ENCODE measurements at regions not wholly inside any gene's neighbourhood (a gene's known extent, or its start where the extent isn't known, plus 50 kb on each side); places are given as distances from the start of the nearest gene placed in this dataset.
"Not testable (repeated sequence)": the region's sequence is repeated elsewhere in the genome, so short reads cannot be mapped to it uniquely, and the experiment has no call there.

DNA sequence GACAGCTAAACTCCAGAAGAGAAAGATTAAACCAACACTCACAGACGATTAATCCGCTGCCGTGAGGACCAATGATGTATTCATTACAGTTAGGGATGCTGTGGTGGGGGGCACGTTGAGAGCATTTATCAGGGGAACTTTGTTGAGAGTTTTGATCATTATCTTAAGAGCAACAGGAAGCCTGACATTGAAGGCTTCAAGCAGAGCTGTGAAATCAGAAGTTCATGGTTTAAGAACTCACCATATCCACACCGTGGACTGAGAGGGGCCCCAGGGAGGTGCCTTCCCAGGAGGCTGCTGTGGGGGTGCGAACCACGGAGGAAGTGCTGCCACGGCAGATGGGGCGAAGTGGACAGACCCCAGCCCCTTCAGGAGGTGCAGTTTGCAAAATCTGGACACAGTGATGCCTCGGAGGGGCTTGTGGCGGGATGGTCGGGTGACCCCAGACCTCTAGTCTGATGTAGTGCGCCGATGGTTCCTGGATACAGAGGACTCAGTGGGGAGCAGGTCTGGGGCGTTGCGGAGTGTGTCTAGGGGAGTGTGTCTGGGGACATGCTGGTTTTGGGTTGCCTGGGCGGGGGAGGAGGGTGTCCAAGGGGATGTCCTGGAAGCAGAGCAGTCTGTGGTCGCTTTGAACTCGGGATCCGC lies 73.0 kb downstream of the DIO3 start:
- no peak for FAIRE-seq
- no peak for DNase-seq (ENCODE audit: low spot score in 2 of 2)

DNA sequence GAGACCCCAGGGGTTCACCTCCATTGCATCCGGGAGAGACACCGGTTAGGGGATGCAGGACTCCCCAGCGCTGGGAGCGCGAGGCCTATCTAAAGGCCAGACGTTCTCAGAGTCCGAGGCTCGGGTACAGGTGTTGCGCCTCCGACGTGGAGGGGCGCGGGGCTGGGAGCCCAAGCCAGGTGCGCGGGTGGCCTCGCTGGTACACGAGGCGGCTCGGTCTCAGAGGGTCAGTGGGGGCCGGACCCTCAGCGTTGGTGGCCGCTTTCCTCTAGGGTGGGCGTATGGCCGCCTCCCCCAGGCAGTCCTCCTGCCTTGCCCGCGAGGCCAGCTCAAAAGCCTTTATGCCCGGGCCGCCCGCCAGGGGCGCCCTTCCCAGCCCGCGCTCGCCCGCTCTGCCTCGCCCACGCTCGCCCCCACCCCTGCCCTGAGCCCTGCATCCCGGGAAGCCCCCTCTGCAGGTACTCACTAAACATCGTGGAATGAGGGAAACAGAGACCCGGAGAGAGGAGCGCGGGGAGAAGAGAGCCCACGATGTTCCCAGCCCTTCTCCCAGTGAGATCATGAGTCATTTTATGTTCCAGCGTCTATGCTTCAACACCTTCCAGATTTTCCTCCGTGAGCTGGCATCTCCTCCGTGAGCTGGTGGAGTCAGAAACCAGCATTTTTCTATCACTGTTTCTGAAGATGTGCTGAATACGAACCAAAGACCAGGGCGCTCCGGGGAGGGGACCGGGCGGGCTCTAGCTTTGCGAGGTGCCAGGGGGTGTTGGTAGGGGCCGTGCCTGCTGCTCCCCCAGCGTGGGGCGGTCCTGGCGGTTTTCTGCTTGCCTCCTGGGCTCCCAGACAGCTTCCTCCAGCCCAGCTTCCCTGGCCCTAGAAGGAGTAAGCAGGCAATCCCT lies 73.8 kb downstream of the DIO3 start:
- DNase-seq (ENCODE audit: low spot score in 2 of 2) = no peak

DNA sequence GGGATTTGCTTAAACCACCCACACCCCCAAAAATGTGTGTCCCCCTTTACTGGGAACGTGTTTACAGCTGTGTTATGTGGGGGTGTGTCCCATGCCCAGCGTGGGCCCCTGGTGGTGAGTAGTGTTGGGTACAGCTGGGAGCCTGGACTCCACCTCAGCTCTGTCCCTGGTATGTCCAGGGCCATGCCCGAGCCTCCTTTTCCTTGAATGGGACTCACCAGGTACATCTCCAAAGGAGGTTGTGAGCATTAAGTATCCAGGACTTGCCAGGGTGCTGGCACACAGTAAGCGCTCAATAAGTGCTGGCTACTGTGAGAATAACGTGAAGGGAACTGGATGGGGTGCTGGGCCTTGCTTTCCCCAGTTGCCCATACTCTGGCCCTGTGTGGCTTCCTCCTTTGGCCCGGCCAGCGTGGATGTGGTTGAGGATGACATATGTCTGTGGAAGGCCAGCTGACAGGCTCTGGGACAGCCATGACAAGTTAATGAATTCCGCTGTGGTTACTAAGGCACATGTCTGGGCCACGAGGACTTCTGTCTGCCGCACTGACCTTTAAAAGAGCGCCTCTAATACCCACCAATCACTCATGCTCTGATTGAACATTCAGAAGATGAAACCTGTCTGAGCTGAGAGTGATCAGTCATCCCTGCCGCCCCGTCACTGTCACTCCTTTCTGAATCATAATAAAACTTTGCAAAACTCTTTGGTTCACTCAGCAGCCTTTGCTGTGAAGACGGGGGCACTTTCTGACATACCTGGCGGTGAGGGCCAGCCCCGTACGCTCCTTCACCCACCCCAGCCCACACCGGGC lies 74.7 kb downstream of the DIO3 start:
- no peak for FAIRE-seq
- DNase-seq (ENCODE audit: low spot score in 2 of 2) = no peak

More for the DNA sequence above, 73.8 kb downstream of the DIO3 start:
- no peak for FAIRE-seq

DNA sequence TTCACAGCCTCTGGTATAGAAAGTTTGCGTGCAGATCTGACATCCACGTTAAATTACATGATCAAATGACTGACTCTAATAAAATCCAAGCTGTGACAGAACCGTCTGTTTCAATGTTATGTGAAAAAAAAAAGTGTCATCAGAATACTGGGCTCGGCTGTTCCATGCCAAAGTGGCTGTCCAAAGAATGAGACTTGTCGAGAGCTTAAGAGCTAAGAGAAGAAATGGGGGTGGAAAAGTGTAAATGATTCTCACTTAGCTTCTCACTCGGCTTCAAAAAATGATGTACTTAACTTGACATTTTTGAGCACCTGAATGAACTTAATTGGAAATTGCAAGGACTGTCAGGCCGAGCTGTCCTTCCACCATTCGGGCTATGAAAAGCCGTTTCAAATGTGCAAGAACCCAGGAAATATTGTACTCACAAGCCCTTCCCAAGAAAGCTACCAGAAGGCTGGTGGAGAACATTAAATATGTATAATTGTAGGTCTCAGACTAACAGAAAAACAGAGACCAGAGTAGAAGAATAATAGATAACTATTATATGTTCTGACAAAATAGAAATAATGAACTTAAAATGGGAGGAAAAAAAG lies 78.0 kb downstream of the DIO3 start:
- no peak for FAIRE-seq
- no peak for DNase-seq (ENCODE audit: low spot score in 2 of 2)

DNA sequence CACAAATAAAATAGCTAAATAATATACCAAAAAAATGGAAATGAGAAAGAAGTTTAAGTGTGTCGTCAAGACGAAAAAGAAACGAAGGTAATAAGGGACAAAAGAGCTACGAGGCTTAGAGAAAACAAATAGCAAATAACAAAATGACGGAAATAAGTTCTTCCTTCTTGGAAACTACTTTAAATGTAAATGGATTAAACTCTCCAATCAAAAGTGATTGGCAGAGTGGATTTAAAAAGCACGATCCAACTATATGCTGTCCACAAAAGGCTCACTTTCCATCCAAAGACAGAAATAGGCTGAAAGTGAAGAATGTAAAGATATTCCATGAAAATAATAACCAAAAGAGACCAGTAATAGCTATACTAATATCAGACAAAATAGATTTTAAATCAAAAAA lies 82.4 kb downstream of the DIO3 start:
- FAIRE-seq = no peak
- no peak for DNase-seq (ENCODE audit: low spot score in 2 of 2)

DNA sequence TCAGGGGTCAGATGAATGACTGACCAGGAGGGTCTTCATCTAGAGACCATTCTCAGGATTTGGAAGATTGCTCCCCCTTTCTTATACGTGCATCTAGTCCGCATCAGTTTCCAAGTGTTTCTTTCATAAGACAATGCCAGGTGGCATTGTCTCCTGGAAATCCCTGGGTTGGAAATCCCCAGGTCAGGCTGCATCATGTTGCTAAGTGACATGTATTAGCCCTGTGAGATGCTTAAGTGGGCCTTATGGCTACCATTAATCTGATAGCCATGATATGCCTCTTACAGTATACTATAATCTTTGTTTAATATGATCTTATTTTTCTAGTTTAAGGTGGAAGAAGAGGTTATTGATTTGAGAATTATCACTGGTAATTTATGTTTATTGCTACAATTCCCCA lies 92.8 kb downstream of the DIO3 start:
- DNase-seq (ENCODE audit: low spot score in 2 of 2) (no peak), FAIRE-seq (no peak)

DNA sequence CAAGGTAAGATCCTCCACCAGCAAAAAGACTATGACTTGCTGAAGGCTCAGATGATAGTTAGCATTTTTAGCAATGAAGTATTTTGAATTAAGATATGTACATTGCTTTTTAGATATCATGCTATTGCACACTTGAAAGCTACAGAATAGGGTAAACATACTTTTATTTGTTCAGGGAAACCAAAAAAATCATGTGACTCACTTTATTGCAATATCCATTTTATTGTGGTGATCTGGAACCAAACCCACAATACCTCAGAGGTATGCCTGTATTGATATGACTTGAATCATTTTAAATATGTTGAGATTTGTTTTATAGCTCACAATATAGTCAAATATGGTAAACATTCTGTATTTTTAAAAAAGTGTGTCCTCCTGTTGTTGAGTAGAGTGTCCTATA lies 96.1 kb downstream of the DIO3 start:
- no peak for FAIRE-seq
- no peak for DNase-seq (ENCODE audit: low spot score in 2 of 2)

DNA sequence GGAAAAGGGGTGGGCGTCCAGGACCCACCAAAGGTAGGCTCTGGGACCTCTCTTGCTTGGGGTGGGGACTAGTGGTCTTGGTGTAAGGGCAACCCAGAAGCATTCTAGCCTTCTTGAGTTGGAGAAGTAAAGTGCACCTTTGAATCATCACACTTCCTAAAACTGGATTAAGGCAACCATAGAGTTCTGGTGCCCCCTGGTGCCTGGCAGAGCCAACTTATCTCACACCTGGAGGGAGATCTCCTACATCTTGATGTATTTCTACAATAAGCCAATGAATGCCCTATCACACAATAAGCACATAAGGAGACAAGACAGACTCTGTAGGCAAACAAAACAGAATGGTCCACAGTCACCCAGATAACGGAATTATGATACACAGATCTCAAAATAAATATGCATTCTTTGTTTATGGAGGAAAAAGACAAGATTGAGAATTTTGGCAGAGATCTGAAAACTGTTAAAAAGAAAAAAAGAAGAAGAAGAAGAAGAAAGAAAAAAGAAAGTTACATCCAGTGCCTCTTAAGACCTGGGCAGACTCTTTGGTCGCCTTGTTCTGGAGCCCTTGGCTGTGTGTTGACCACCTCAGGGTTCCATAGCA lies 95.9 kb upstream of the PPP2R5C start:
- peak in 1 of 2 donors; percentile 14 for DNase-seq (ENCODE audit: low spot score in 2 of 2)
- no peak for FAIRE-seq

DNA sequence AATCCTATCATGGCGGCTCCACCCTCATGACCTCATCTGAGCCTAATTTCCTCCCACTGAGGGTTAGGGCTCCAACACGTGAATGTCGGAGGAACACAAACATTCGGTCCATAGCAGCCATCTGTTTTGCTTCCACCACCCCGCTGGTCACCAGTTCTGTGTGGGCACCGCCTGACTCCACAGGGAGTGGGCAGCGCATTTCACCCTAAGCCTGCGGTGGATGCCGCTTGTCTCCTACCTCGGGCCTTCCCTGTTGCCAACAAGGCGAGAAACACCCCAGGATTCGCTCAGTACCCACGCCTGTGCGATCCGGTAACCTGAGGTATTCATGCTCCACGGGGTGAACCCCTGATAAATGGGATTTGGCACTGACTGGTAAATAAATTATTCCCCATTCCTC lies 95.2 kb upstream of the PPP2R5C start:
- DNase-seq (ENCODE audit: low spot score in 2 of 2) (no peak), FAIRE-seq (no peak)

DNA sequence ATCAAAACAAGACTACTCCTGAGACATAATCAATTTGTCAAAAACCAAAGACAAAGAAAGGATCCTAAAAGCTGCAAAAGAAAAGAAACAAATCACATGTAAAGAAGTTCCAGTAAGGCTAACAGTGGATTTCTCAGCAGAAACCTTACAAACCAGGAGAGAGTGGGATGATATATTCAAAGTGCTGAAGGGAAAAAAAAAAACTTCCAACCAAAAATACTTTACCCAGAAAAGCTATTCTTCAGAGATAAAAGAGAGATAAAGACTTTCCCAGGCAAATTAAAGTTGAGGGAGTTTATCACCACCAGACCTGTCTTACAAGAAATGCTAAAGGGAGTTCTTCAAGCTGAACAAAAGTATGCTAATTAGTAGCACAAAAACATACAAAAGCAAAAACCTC lies 91.9 kb upstream of the PPP2R5C start:
- DNase-seq (ENCODE audit: low spot score in 2 of 2) (no peak), FAIRE-seq (no peak)

DNA sequence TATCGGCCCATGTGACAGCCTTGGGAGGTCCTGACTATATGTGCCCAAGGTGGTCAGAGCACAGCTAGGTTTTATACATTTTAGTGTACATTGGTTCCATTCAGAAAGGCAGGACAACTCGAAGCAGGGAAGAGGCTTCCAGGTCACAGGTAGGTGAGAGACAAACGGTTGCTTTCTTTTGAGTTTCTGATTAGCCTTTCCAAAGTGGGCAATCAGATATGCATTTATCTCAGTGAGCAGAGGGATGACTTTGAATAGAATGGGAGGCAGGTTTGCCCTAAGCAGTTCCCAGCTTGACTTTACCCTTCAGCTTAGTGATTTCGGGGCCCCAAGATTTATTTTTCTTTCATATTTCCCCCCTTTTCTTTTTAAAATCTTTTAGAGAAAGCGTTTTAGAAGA lies 87.6 kb upstream of the PPP2R5C start:
- DNase-seq (ENCODE audit: low spot score in 2 of 2) = no peak
- no peak for FAIRE-seq

DNA sequence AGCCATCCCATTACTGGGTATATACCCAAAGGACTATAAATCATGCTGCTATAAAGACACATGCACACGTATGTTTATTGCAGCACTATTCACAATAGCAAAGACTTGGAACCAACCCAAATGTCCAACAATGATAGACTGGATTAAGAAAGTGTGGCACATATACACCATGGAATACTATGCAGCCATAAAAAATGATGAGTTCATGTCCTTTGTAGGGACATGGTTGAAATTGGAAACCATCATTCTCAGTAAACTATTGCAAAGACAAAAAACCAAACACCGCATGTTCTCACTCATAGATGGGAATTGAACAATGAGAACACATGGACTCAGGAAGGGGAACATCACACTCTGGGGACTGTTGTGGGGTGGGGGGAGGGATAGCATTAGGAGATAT lies 85.7 kb upstream of the PPP2R5C start:
- not testable (repeated sequence) for FAIRE-seq; DNase-seq (ENCODE audit: low spot score in 2 of 2)

DNA sequence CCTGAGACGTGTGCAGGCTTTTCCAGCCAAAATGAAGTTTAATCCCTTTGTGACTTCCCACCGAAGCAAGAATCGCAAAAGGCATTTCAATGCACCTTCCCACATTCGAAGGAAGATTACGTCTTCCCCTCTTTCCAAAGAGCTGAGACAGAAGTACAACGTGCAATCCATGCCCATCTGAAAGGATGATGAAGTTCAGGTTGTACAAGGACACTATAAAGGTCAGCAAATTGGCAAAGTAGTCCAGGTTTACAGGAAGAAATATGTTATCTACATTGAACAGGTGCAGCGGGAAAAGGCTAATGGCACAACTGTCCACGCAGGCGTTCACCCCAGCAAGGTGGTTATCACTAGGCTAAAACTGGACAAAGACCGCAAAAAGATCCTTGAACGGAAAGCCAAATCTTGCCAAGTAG lies 83.6 kb upstream of the PPP2R5C start:
- FAIRE-seq = not testable (repeated sequence)

DNA sequence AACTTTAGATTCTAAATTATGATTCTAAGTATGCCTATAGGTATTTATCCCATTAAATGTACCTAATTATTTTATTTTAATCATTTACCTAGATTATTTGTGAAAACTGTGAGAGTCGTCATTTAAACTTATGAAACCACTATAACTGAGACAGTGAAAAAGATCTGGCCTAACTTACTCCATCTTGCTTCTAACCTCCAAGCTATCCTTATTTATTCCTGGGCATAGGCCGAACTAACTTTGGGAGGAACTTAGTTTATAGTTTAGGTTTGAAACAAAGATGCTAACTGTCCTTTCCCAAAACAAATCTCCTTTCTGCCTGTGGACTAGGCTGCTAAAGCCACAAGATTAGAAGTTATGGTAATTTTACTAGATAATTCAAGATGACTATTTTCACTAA lies 79.7 kb upstream of the PPP2R5C start:
- no peak for FAIRE-seq

More for the DNA sequence above, 83.6 kb upstream of the PPP2R5C start:
- not testable (repeated sequence) for DNase-seq (ENCODE audit: low spot score in 2 of 2)

DNA sequence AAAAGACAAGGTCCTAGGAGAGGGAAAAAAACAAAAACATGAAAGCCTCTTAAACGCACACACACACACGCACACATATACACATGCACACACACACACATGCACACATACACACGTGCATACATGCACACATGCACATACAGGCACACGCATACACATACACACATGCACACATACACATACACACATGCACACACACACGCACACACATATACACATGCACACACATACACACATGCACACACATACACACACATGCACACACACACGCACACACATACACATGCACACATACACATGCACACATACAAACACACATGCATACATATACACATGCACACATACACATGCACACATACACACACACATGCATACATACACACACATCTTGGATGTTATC lies 78.1 kb upstream of the PPP2R5C start:
- DNase-seq (ENCODE audit: low spot score in 2 of 2) (no peak), FAIRE-seq (no peak)

More for the DNA sequence above, 79.7 kb upstream of the PPP2R5C start:
- no peak for DNase-seq (ENCODE audit: low spot score in 2 of 2)

DNA sequence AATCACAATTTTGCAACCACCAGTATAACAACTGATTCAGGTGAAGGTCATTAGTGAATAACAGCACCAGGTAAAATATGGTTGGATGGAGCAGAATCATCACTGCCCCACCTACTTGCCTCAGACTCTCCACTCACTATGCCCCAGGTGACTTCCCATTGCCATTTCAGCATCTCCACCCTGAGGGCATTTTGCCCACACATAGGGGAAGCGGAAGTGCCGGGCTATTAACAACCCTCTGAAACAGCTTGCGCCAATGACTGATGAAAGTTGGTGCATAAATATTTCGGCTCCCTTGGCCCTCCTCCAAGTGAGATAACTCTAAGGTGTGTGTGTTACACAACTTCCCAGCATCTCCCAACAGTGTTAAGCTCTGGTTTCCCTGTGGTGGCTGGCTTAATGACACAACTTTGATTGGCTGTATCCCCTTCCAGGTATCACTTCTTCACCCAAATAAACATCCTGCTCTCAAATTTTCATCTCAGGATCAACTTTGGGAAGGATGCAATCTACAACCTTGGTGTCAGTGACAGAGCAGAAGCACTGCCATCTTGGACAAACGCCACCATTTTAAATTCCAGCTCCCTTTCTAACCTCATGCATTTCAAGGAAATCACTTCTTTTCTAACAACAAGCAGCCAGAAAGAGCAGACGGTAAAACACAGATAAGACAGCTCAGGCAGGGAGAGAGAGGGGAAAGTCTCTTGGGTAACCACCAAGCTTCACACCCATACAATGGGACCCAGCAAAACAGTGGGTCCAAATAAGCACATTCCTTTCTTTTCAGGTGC lies 73.6 kb upstream of the PPP2R5C start:
- no peak for DNase-seq (ENCODE audit: low spot score in 2 of 2)
- FAIRE-seq = no peak

DNA sequence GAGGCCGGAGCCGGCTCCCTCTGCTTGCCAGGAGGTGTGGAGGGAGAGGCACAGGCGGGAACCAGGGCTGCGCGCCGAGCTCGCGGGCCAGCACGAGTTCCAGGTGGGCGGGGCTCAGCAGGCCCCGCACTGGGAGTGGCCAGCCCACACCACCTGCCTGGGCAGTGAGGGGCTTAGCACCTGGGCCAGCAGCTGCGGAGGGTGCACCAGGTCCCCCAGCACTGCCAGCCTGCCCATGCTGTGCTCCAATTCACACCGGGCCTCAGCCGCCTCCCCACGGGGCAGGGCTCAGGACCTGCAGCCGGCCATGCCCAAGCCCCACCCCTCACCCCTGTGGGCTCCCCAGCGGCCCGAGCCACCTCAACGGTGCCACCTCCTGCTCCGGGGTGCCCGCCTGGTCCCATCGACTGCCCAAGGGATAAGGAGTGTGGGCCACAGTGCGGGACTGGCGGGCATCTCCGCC lies 72.4 kb upstream of the PPP2R5C start:
- FAIRE-seq = no peak
- DNase-seq (ENCODE audit: low spot score in 2 of 2) = no peak

DNA sequence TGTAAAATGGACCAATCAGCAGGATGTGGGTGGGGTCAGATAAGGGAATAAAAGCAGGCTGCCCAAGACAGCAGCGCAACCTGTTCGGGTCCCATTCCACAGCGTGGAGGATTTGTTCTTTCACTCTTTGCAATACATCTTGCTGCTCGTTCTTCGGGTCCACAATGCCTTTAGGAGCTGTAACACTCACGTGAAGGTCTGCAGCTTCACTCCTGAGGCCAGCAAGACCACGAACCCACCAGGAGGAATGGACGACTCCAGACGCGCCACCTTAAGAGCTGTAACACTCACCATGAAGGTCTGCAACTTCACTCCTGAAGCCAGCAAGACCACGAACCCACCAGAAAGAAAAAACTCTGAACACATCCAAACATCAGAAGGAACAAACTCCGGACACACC lies 71.5 kb upstream of the PPP2R5C start:
- FAIRE-seq = not testable (repeated sequence)

DNA sequence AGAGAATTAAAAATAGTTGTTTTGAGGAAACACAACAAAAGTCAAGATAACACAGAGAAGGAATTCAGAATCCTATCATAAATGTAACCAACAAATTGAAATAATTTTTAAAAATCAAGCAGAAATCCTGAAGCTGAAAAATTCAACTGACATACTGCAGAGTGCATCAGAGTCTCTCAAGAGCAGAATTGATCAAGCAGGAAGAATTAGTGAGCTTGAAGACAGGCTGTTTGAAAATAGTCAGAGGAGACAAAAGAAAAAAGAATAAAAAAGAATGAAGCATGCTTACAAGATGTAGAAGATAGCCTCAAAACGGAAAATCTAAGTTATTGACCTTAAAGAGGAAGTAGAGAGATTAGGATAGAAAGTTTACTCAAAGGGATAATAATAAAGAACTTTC lies 65.8 kb upstream of the PPP2R5C start:
- FAIRE-seq (no peak), DNase-seq (ENCODE audit: low spot score in 2 of 2) (no peak)

More for the DNA sequence above, 71.5 kb upstream of the PPP2R5C start:
- not testable (repeated sequence) for DNase-seq (ENCODE audit: low spot score in 2 of 2)

Measured in frontal cortex (tissue), 3 donors.